HFFc6 (cell line): ENCODE measurements at regions not wholly inside any gene's neighbourhood (a gene's known extent, or its start where the extent isn't known, plus 50 kb on each side); places are given as distances from the start of the nearest gene placed in this dataset.

ENCODE experiments used
- DNase-seq: peaks from one replicate; pipeline ENCODE4 v3.0.0-alpha.2; 2018
- H3K27ac Mint-ChIP-seq: 2 replicates; pipeline ENCODE4 v1.8.0; 2020; ENCODE audit warnings: mild to moderate bottlenecking, mixed read lengths
- H3K27me3 Mint-ChIP-seq: 2 replicates; pipeline ENCODE4 v1.8.0; 2021; ENCODE audit warnings: mild to moderate bottlenecking, moderate library complexity, mixed read lengths; ENCODE audit not compliant: insufficient read depth
- H3K36me3 Mint-ChIP-seq: 2 replicates; pipeline ENCODE4 v1.8.0; 2021; ENCODE audit warnings: low read depth, mixed read lengths
- H3K4me1 Mint-ChIP-seq: 2 replicates; pipeline ENCODE4 v1.8.0; 2020; ENCODE audit warnings: low read depth, mixed read lengths
- H3K4me3 Mint-ChIP-seq: 2 replicates; pipeline ENCODE4 v1.8.0; 2020; ENCODE audit warnings: mild to moderate bottlenecking, moderate library complexity, mixed read lengths
- H3K9me3 Mint-ChIP-seq: 2 replicates; pipeline ENCODE4 v1.8.0; 2020; ENCODE audit warnings: mild to moderate bottlenecking, mixed read lengths
- CTCF ChIP-seq: fragments of 200-600 bp; sonication (generic); IDR thresholded peaks from 2 replicates; pipeline ENCODE4 v1.5.0; 2021; ENCODE audit warnings: antibody characterized with exemption, mild to moderate bottlenecking

DNA sequence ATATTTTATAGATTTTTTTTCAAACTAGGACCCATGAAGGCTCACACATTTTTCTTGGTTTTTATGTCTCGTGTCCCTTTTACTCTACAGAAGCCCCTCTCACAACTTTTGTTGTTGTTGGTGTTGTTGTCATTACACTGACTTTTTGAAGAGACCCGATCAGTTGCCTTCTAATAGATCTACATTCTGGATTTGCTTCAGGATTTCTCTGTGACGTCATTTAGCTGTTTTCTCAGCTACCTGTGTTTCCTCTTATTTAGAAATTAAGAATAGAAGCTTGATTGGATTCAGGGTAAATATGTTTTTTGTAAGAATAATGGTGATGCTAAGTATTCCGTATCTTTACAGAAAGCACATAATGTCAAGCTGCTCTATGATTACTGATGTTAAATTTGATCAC, 213.3 kb upstream of the ZNF462 start:
- no peak for DNase-seq
- no peak for TF ChIP-seq CTCF

DNA sequence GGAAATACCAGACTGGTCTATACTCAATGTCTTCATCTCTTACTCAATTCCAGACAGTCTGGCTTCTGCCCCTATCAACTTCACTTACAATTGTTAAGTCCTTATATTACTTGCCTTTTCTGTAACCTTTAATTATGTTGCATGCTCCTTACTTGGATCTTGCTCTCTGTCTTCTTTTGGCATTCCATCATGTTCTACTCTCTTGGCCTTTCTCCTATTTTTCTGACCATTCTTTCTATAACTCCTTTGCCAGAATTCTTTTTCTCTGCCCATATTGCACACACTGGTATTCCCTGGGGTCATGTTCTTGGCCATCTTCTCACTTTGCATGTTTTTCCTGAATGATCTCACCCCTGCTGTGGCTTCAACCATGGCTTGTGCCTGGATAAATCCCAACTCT, 209.8 kb upstream of the ZNF462 start:
- no peak overlapping the region for H3K4me3 Mint-ChIP-seq
- 0 out of 2 replicates have a peak, but pooled peaks cover 5% of the 10 kb centered on the region for H3K36me3 Mint-ChIP-seq
- peaks cover 28% of the 10 kb centered on the region for H3K9me3 Mint-ChIP-seq
- no peaks in the 10 kb centered on the region for H3K4me1 Mint-ChIP-seq
- no peak for TF ChIP-seq CTCF
- H3K27me3 Mint-ChIP-seq: no peaks in the 10 kb centered on the region; the same call in 1 of the 2 replicates
- no peak overlapping the region for H3K27ac Mint-ChIP-seq
- no peak for DNase-seq

More for the DNA sequence above, 213.3 kb upstream of the ZNF462 start:
- 0 out of 2 replicates have a peak, but pooled peaks cover 5% of the 10 kb centered on the region for H3K36me3 Mint-ChIP-seq
- H3K4me3 Mint-ChIP-seq: no peak overlapping the region
- peaks cover 14% of the 10 kb centered on the region for H3K9me3 Mint-ChIP-seq
- no peak overlapping the region for H3K27ac Mint-ChIP-seq
- 0 out of 2 replicates have a peak, but pooled peaks cover 1% of the 10 kb centered on the region for H3K27me3 Mint-ChIP-seq
- no peaks in the 10 kb centered on the region for H3K4me1 Mint-ChIP-seq

GRCh38 chr9:106655966-106656365, 207.0 kb upstream of the ZNF462 start:
- no peak for TF ChIP-seq CTCF
- H3K27me3 Mint-ChIP-seq: no peaks in the 10 kb centered on the region; the same call in 1 of the 2 replicates
- H3K4me1 Mint-ChIP-seq: no peaks in the 10 kb centered on the region
- 0 out of 2 replicates have a peak, but pooled peaks cover 5% of the 10 kb centered on the region for H3K36me3 Mint-ChIP-seq
- H3K9me3 Mint-ChIP-seq: peaks cover 39% of the 10 kb centered on the region
- no peak overlapping the region for H3K4me3 Mint-ChIP-seq
- DNase-seq: no peak
- H3K27ac Mint-ChIP-seq: no peak overlapping the region

GRCh38 chr9:106657926-106658325, 205.0 kb upstream of the ZNF462 start:
- TF ChIP-seq CTCF: no peak
- Mint-ChIP-seq H3K27me3 (no peaks in the 10 kb centered on the region; the same call in 1 of the 2 replicates), H3K9me3 (peaks cover 39% of the 10 kb centered on the region), H3K4me3 (no peak overlapping the region), H3K36me3 (0 out of 2 replicates have a peak, but pooled peaks cover 5% of the 10 kb centered on the region), H3K4me1 (no peaks in the 10 kb centered on the region), H3K27ac (no peak overlapping the region)
- DNase-seq: no peak

- no peak overlapping the region for H3K4me3 Mint-ChIP-seq
- H3K27ac Mint-ChIP-seq: no peak overlapping the region
- no peak for DNase-seq
- H3K27me3 Mint-ChIP-seq: no peaks in the 10 kb centered on the region
- H3K4me1 Mint-ChIP-seq: no peaks in the 10 kb centered on the region
- no peaks in the 10 kb centered on the region for H3K36me3 Mint-ChIP-seq
- H3K9me3 Mint-ChIP-seq: peaks cover 14% of the 10 kb centered on the region
- TF ChIP-seq CTCF: no peak
These were observed 194.4 kb upstream of the ZNF462 start for GRCh38 chr9:106668534-106668933.

GRCh38 chr9:106669835-106670234, 193.1 kb upstream of the ZNF462 start:
- no peak overlapping the region for H3K4me3 Mint-ChIP-seq
- no peaks in the 10 kb centered on the region for H3K4me1 Mint-ChIP-seq
- H3K27ac Mint-ChIP-seq: no peak overlapping the region
- H3K9me3 Mint-ChIP-seq: peaks cover 14% of the 10 kb centered on the region
- DNase-seq: no peak
- no peaks in the 10 kb centered on the region for H3K36me3 Mint-ChIP-seq
- TF ChIP-seq CTCF: no peak
- no peaks in the 10 kb centered on the region for H3K27me3 Mint-ChIP-seq
